NCI-H2081 treated with DMSO at 0.1 percent for 48 hours (cell line): ENCODE measurements at regions not wholly inside any gene's neighbourhood (a gene's known extent, or its start where the extent isn't known, plus 50 kb on each side); places are given as distances from the start of the nearest gene placed in this dataset.
"Not testable (repeated sequence)": the region's sequence is repeated elsewhere in the genome, so short reads cannot be mapped to it uniquely, and the experiment has no call there.

Experiments used
- DNase-seq: peaks from one replicate; lab custom pipeline; 2025; lab: John Stamatoyannopoulos, UW

- DNase-seq: no peak
Measured at GRCh38 chr16:82300374-82300951, 130.4 kb upstream of the MPHOSPH6 start.

- no peak for DNase-seq
Measured at GRCh38 chr16:82298472-82298871, 128.4 kb upstream of the MPHOSPH6 start.

DNA sequence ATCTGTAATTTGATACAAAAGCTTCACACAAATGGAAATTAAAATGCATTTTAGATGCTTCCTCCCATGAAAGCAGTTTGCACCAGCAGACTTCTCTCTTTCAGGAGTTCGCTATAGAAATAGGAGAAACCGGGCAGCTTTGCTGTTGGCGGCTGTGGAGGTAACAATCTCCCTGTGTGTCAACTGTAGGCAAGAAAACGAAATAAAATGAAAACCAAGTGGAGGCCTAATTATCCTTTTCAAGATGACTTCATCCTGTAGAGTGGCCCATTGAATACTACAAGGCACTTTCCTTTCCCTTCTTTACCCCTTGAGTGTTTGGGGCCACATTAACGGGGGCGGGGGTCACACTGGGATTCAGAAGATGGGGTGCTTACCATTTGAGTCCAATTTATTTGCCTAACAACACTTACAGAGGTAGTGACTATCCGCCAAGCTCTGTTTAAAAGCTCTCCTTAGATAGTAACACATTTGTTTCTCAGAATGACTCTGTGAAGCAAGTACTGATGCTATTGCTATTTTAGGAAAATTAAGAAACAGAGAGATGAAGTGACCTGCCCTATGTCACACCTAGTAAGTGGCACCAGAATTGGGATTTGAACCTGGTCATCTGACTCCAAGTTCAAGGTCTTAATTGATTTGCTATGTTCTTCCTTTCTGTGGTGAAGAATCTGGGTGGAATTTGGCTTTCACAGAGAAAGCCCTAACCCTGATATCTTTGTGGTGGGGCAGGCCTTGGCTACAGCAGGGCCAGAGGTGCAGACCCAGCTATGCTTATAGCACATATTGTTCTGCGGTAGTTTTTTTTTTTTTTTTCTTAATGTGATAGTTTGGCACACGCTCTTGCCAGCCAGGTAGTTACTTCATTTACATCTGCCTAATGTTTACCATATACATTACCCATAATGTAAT is 125.5 kb upstream of the MPHOSPH6 start:
- no peak for DNase-seq

- no peak for DNase-seq
Measured at GRCh38 chr16:82293671-82294070, 123.6 kb upstream of the MPHOSPH6 start.

- DNase-seq: no peak
Measured at GRCh38 chr16:82287937-82288336, 117.9 kb upstream of the MPHOSPH6 start.

- DNase-seq: no peak
Measured at GRCh38 chr16:82282662-82283061, 112.6 kb upstream of the MPHOSPH6 start.

GRCh38 chr16:82281544-82281943 is 111.5 kb upstream of the MPHOSPH6 start:
- DNase-seq: no peak

GRCh38 chr16:82280867-82281266 is 110.8 kb upstream of the MPHOSPH6 start:
- no peak for DNase-seq

- not testable (repeated sequence) for DNase-seq
Measured at GRCh38 chr16:82275349-82275748, 105.3 kb upstream of the MPHOSPH6 start.

- no peak for DNase-seq
Measured at GRCh38 chr16:82271636-82272035, 101.6 kb upstream of the MPHOSPH6 start.

- DNase-seq: not testable (repeated sequence)
Measured at GRCh38 chr16:82267675-82268074, 97.7 kb upstream of the MPHOSPH6 start.

GRCh38 chr16:82265809-82266208 is 95.8 kb upstream of the MPHOSPH6 start:
- DNase-seq: no peak

DNA sequence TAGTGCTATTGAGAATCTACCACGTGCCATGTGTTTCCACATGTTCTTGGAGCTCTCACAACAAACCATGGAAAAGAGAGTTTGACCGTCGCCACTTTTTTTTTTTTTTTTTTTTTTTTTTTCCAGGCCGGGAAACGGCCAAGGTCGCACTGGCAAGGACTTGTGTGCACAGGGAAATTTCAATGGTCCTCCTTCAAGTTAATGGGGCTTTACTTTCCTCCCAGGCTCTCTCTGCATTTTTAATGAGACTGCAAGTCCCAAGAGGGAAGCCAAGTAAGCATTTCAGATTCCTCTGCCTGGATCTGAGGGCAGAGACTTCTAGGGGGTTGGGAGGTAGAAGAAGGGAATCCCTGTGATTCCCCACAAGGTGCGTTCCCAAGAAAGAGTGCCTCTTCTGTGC is 94.7 kb upstream of the MPHOSPH6 start:
- no peak for DNase-seq

GRCh38 chr16:82263521-82264143 is 93.6 kb upstream of the MPHOSPH6 start:
- DNase-seq: no peak

DNA sequence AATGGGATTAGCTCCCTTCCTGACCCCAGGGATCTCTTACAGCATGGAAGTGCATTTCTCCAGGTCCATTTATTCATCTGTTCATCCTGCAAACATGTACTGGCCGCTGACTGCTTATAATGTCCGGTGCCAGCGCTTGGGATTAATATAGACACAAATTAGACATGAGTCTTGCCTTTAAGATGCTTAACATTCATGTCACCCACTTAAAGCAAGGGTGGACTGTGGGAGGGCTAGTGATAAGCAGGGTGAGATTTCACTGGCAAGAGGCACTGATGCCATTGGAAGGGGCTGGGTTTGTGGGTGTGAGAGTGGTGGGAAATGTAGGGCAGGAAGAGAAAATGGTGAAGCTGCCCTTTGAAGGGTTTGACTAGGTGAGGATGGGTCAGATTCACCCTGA is 92.2 kb upstream of the MPHOSPH6 start:
- DNase-seq: no peak

GRCh38 chr16:82260212-82260795 is 90.3 kb upstream of the MPHOSPH6 start:
- no peak for DNase-seq

- no peak for DNase-seq
Measured at GRCh38 chr16:82259731-82260130, 89.7 kb upstream of the MPHOSPH6 start.

- DNase-seq: no peak
Measured at GRCh38 chr16:82257990-82258389, 88.0 kb upstream of the MPHOSPH6 start.

GRCh38 chr16:82252582-82252981 is 82.6 kb upstream of the MPHOSPH6 start:
- DNase-seq: no peak

GRCh38 chr16:82248677-82249076 is 78.7 kb upstream of the MPHOSPH6 start:
- no peak for DNase-seq

- DNase-seq: no peak
Measured at GRCh38 chr16:82248012-82248656, 78.1 kb upstream of the MPHOSPH6 start.

DNA sequence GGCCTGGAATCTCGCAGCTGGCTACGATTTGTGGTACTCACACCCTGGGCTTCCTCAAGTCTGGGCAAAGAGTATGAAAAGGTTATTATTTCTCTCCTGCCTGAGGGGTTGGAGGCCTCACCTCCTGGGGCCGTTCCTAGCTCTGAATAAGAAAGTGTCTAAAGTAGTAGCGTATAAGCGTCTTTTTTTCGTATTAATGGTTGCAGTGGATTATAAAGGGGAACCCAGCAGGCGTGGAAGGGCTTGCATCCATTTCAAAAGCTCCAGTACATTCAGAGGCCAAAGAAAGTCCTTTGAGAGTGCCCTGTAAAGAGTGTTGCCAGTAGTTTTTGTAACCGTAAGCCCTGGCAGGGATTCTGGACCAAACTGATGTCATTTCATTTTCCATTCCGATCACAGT is 72.2 kb upstream of the MPHOSPH6 start:
- DNase-seq: no peak
